CMK (cell line): ENCODE measurements at regions not wholly inside any gene's neighbourhood (a gene's known extent, or its start where the extent isn't known, plus 50 kb on each side); places are given as distances from the start of the nearest gene placed in this dataset.

Experiments
- DNase-seq: peaks from one replicate; pipeline ENCODE4 v3.0.0-alpha.2; 2010; ENCODE audit warnings: low read depth

DNA sequence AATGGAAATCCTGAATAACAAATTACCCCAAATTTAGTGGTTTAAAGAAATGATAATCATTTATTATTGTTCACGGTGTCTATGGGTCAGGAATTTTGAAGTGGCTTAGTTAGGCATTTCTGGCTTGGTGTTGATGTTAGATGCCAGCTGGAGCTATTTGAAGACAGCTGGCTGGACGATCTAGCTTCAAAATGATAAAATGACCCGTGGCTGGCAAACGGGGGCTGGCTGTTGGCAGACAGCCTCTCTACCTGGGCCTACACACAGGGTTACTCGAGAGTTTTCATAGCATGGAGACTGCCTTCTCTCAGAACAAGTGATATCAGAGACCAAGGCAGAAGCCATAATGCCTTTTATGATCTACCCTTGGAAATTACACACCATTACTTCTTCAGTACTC, 285.2 kb downstream of the METTL15 start:
- no peak for DNase-seq

DNA sequence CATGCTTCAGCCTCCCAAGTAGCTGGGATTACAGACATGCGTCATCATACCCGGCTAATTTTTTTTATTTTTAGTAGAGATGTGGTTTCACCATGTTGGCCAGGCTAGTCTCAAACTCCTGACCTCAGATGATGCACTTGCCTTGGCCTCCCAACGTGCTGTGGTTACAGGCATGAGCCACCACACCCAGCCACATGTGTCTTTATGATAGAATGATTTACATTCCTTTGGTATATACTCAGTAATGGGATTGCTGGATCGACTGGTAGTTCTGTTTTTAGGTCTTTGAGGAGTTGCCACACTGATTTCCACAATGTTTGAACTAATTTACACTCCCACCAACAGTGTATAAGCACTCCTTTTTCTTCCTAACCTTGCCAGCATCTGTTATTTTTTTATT, 276.2 kb downstream of the METTL15 start:
- no peak for DNase-seq

DNA sequence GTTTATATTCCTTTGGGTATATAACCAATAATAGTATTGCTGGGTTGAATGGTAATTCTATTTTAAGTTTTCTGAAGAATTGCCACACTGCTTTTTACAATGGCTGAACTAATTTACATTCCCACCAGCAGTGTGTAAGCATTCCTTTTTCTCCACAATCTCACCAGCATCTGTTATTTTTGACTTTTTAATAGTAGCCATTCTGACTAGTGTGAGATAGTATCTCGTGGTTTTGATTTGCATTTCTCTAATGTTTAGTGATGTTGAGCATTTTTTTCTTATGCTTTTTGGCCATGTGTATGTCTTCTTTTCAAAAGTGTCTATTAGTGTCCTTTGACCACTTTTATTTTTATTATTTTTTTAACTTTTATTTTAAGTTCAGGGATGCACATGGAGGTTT, 275.3 kb downstream of the METTL15 start:
- DNase-seq: no peak
